GM19455 (cell line): ENCODE measurements at regions not wholly inside any gene's neighbourhood (a gene's known extent, or its start where the extent isn't known, plus 50 kb on each side); places are given as distances from the start of the nearest gene placed in this dataset.

Experiments
- ATAC-seq: cut with Tn5 transposase; IDR thresholded peaks from one replicate; pipeline ENCODE4 v1.9.1; 2021; ENCODE audit not compliant: unreplicated experiment

DNA sequence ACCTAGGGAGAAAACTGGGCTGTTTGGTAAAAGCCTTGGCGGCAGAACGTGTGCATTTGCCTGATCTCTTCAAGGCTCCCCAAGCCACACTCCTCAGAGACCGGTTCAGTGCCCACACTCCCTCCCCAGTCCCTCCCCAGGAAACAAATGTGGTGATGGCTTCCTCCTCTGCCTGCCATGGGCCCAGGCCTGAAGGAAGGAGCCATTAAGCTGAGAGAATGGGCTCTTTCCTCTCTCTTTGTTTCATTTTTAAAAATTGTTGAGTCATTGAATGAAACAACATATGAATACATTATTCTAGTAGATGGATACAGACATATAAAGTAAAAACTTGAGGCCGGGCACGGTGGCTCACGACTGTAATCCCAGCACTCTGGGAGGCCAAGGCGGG is 50.6 kb upstream of the YWHAQ start:
- no peak for ATAC-seq

DNA sequence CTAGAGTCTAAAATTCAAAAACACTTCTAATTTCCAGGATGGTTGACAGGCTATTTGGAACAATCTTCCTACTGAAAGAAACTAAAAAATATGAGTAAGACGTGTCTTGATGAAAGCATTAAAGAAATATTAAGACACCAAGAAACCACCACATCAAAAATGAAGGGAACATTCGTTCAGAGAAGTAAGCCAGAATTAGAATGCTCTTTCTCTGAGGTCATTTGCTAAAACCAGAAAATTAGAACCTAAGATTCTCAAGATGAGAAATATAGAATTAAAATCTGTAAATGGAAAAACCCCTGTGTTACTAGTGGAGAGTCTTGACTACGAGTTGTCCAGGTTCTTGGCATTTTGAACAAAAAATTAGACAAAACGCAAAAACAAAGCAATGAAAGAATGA is 54.8 kb upstream of the YWHAQ start:
- no peak for ATAC-seq

DNA sequence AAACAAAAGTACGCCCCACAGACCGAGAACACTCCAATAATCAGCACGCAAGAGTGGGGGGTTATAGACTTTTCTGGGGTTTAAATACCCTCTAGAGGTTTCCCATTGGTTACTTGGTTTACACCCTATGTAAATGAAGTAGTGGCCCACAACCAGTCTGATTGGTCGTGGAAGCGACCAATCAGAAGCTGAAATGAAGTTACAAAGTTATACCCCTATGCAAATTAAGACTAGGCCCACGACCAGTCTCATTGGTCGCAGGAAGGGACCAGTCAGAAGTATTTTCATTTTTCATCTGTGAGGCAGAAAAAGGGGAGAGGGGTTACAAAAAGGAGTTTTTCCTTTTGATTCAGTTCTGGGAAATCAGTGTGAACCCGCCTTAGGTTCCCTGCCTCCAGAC is 55.3 kb upstream of the YWHAQ start:
- ATAC-seq = no peak

DNA sequence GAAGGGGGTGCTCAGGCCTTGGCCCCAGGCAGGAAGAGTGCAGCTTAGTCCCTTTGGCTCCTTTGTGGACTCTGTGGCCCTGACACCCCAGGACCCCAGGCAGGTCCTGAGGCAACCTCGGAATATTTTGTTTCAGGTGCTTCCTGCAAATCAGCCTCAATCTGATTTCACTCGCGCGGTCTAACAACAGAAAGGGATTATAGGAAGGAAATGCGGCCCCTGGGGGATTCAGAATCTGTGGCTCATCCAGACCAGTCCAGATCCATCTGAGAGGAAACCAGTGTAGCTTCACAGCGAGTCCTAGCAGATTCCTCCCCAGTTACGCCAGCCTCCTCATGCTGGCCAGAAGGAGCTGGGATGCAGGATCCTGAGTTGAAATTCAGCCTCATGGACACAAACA is 59.5 kb upstream of the YWHAQ start:
- no peak for ATAC-seq

DNA sequence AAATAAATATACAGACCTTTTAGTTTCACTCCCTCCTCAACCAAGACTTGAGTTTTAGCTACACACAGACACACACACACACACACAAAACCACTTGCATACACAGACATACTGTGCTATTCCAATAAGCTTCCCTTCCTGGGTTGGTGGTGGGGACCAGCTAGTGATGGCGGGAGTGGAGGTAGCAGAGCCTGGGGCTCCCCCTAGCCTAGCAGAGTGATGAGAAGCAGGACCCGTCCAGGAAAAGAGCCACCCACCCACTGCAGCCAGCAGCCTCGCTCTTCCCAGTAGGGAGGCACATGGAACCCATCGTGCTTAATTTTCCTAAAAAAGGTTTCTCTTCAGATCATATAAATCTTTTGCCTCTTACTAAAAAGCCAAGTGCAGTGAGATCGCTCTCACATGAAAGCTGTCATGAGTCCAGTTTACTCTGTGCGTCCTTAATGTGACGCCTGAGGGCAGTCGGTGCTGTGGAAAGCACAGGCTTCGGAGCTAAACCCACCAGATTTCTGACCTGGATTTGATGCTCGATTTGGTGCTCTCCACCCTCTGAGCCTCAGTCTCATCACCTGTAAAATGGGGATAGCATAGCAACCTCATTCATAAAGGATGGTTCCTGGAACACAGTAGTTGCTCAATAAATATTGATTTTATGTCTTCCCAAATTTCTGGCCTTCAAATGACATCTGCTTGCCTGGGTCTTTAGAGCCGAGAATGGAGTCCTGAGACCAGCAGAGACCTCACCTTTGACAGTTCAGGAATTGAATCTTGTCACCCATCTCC is 60.1 kb upstream of the YWHAQ start:
- ATAC-seq = no peak

DNA sequence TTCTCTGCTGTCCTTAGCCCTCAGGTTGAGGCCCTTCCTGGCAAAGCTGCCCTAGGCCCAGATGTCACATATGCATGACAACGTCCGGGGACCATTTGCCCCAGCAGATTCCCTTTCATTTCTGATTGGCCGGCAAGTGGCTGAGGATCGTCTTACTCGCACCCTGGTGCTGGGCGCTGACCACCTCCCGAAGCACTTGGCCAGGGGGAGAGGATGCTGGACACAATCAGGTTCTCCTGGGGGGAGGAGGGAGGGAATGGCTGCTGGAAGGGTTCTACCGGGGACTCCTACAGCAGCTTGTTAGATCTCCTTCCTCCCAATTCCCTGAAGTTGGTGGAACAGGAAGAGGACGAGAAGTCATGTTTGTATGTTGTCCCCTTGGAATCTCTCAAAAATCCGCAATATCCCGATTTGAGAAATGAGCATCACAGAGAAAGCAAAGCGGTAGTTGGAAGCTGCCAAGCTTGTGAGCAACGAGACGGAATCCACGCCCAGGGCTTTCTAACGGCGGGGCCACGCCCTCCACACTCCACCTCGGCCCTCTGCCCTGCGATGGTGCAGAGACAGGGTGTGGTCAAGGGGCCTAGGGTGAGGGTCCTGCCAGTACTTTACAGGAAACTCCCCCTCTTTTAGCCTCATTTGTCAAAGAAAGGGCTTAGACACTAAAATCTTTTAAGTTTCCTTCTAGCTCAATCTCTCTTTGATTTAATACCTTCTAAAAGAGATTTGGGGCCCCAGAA is 61.8 kb upstream of the YWHAQ start:
- no peak for ATAC-seq

DNA sequence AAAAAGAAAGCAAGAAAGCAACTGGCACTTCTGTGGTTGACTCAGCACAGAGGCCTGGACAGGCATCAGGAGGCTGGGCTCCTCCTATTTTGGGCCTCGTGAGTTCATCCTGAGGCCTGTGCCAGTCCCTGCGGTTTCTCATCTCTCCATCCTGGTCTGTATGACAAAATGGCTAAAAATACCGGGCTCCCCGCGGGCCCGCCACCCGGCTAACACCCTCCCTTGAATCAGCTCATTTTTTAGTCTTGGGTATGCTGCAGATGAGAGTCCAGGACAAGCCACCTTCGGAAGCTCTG is 62.3 kb upstream of the YWHAQ start:
- ATAC-seq = no peak

DNA sequence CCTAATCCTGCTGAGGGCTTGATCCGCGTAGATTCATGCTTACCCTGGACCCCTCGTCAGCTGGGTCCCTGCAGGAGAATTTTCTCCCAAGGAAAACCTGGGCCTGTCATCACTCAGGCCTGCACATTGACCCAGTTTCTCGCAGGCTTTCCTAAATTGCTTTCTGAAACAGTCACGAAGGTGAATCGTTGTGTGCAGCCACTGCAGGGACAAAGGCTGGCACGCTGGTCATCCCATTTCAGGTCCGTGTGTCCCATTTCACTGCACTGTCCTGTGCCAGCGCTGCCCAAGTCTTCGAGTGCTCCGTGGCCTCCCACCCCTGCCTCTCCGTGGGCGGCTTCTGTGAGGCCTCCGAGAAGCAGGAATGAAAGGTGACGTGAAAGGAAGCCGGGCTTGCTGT is 62.8 kb upstream of the YWHAQ start:
- no peak for ATAC-seq

DNA sequence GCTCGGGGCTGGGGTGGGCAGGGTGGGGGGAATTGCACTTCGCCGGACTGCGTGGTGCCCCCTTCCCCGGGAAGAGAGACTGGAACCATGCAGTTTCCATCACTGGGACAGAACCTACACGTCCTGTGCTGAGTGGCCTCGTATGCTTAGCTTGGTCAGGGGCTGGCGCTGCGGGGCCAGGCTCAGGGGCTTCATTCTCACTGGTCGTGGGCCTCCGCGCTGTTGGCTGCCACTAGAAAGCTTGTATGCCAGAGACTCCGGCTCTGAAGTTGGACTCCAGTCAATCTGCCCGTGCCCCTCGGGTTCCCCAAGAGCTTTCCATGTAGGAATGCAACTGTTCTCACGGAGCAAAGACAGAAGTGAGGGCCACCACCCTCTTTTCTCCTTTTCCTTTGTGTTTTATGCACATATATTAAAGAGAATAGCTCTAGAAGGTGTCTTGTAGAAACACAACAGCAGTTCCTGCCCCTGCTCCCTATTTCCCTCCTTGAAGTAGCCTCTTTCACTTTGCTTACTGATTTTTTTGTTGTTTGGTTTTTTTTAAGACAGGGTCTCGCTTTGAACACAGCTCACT is 64.0 kb upstream of the YWHAQ start:
- no peak for ATAC-seq

DNA sequence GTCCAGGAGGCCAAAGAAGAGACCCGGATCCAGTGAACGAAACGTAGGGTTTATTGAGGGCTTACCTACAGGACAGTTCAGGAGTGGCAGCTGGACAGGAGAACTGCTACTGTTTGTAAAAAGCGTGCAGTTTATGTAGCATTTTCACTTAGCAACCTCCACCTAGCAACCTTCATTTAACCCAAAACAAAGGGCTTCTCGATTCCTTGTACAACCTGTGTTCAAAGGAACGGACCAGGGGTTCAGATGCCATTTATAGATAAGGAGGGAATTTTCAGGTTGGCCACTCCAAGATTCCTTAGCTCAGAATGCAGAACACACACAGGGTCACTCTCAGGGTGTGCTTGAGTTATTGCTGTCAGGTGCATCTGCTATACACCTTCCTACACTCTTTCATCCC is 65.1 kb upstream of the YWHAQ start:
- no peak for ATAC-seq

DNA sequence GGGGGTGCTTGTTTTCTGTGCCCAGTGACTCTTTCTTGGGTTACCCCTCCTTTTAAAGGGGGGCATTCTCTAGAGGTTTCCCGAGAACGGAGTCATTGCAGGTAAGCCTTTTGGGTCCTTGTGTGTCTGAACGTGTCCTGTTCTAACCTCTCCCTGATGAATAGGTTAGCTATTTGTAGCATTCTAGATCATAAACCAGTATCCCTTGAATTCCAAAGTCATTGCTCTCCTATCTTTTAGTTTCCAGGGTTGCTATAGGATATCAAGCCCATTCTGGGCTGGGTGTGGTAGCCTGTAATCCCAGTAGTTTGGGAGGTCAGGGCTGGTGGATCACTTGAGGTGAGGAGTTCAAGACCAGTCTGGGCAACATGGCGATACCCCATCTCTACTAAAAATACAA is 65.9 kb upstream of the YWHAQ start:
- ATAC-seq = no peak

DNA sequence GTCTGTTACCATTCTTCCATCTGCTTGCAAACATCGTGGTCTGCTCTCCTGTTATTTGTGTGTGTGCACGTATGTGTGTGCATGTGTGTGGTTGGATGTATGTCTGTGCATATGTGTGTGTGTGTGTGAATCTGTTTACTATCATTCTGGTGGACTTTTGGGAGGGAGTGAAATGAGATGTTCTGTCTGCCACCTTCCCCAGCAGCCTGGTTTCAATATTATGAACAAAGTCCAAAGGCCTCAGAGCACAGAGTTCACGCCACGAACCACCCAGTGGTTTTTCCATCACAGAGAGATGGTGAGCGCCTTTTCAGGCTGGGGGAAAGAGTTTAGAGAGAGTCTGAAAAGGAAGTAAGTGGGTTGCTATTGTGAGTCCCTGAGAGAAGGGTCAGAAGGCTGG is 67.1 kb upstream of the YWHAQ start:
- ATAC-seq = no peak

DNA sequence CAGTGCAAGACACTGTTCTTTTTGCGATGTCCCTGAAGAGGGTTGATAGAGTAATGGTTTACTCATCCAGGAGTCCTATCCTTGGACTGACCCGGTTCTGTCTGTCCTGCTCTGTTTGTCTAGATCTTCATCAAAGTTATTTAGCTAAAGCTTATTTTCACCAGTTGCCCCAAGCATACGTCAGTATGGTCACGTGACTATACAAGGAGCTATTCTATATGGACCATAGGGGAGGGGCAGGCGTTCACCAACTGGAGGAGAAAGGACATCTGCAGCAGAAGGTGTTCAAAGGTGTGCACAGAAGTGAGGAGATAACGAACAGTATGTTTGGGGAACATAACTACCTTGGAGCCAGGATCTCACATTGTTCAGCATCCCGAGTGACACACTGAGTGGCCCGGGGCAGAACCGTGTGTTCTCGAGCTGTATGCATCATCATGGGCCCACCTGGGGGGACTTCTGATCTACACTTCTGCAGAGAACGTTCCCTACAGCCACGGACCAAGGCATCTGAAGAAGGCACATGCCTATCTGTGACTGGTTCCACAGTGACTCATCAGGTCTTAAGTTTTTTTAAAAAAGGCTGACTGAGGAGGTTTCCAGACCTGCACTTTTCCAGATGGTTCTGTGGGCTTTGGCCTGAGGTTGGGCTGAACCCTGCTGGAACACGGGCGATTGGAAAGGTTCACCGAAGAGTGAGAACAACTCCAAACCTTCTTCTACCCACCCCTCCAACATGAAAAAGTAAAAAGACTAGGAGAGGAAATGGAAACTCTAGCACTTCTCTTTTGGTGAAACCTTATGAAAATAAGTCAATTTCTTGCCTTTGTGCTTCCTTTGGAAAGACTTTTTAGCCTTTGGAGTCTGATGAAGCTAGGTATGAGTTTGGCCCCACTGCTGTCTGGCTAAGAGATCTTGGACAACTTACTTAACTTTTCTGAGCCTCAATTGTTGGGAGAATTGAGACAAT is 68.6 kb upstream of the YWHAQ start:
- no peak for ATAC-seq

DNA sequence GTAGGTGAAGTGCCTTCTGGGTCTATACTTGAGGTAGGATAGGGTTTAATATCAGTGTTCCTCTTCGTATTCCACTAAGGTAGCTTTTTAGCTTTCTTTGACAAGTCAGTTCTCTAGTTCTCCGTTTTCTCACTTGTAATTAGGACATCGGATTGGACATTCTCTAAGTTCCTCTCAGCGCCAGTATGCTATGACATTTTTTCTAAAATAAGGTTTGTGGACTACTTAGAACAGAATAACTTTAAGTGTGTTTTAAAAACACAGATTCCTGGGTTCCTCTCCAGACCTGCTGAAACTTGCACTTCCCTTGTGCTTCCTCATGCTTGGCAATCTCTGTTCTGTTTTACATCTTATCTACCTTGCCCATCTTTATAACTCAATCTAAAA is 69.3 kb upstream of the YWHAQ start:
- ATAC-seq = no peak

DNA sequence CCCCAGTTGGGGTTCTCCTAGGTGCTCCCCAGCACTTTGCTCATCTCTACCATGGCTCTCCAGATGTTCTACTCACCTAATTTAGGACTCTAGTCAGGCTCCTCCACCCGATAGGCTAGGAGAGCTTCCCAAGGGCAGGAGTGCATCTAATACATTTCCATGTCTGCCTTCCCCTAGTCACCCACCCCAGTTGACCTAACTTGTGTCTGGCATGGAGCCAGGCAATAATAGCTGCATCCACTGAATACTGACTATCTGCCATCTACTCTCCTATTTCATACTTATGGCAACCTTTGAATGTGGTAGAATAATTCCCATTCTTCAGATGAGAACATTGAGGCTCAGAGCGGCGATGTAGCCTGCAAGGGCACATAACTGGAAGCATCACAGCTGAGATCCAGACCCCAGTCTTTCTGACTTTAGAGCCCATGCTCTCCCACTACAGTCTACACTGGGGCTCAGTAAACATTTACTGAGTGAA is 71.8 kb upstream of the YWHAQ start:
- ATAC-seq = no peak

DNA sequence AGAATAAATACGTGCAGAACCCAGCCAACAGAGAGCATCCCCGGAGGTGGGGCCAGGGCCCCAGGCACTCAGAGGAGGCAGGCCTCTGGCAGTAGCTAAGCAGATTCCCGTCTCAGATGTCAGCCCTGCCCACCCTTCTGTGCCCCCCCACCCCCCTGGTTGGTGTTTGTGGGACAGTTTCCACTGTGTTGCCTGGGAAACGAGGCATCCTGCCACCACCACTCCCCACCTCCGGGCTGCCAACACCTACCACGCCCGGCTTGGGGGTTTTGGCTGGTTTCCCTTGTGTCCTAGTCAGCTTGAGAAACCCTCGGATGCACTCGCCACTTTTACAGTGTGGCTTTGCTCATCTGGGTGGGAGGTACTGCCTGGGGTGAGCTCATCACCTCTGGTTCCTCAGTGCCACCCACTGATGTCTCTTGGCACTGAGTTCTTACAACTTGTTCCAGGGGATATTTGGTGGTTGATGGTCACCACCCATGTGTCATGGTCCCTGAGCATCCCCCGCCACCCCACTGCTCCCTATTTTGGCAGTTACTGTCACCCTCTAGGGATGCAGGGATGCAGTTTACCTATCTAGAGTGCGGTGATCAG is 72.4 kb upstream of the YWHAQ start:
- ATAC-seq = no peak

DNA sequence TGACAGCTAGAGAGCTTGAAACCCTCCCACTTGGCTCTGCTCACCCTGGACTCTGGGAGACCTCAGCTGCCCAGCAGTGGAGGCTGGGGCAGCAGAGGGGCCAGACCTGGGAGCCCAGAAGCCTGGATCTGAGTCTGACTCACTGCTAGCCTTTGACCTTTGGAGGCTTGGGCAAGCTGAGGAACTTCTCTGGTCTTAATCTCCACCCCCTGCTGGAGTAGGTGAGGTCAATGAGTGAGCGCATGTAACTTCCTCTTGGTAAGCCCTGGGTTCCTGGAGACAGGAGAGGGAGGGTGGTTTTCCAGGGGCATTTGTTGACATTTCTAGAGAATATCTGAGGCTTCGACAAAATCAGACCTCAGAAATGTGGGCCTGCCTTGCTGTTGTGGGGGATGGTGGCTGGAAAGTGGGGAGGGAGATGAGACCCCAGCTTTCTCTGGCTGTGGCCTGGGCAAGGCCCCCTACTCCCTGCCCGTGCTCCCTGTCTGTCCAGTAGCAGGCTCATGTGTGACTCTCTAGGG is 73.0 kb upstream of the YWHAQ start:
- ATAC-seq = no peak

DNA sequence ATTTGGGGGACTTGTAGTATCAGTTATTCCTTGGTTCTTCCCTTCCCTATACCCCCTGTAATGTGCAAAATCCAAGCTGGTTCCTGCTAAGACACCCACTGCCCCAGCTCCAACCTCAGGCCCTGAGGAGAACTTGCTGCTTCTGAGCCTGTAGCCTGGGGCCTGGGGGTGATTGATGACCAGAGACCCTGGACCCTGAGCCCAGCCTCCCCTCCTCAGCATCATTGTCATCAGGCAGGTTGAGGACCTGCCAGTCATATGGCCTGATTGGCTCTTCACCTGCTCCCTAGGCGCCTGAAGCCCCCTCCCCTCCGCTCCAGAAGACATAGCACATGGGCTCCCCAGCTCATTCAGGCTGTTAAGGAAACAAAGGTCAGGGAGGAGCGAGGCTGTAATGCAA is 73.8 kb upstream of the YWHAQ start:
- ATAC-seq = no peak

DNA sequence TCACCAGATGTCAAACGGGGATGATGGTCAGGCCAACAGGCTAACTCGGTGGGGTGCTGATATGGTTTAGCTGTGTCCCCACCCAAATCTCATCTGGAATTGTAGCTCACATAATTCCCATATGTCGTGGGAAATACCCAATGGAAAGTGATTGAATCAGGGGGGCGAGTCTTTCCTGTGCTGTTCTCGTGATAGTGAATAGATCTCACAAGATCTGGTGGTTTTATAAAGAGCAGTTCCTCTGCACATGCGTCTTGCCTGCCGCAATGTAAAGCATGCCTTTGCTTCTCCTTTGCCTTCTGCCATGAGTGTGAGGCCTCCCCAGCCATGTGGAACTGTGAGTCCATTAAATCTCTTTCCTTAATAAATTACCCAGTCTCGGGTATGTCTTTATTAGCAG is 74.4 kb upstream of the YWHAQ start:
- ATAC-seq = no peak

DNA sequence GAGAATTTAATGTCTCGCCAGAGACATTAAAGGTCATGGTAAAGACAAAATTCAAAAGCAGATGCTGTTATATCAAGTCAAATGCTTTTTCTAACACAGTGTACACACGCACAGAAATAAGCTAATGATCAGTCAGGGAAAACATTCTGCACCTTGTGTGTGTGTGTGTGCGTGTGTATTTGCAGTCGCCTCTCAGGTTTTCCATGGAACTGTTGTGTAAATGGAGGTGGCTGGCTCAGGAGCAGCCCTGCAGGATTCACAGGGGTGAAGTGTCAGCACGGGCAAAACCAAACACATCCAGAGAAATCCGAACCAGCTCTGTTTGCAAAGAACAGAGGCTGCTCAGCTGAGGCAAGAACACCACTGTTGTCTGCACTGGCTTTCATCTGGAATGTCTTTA is 76.2 kb upstream of the YWHAQ start:
- ATAC-seq = no peak
